Activated T-cell treated with anti-CD3 and anti-CD28 coated beads, Interleukin-2, amount 50 U/mL, for 24 hours (primary cell): ENCODE measurements at regions not wholly inside any gene's neighbourhood (a gene's known extent, or its start where the extent isn't known, plus 50 kb on each side); places are given as distances from the start of the nearest gene placed in this dataset.

Experiments
- DNase-seq: peaks from one replicate; pipeline ENCODE4 v3.0.0-alpha.2; 2020
- H3K27ac Mint-ChIP-seq: 2 replicates; pipeline ENCODE4 v1.8.0; 2020; ENCODE audit warnings: mild to moderate bottlenecking, mixed read lengths
- H3K27me3 Mint-ChIP-seq: 2 replicates; pipeline ENCODE4 v1.8.0; 2020; ENCODE audit warnings: mixed read lengths
- H3K36me3 Mint-ChIP-seq: 2 replicates; pipeline ENCODE4 v1.8.0; 2020; ENCODE audit warnings: low read depth, mixed read lengths
- H3K4me1 Mint-ChIP-seq: 2 replicates; pipeline ENCODE4 v1.8.0; 2020; ENCODE audit warnings: low read depth, mixed read lengths
- H3K4me3 Mint-ChIP-seq: 2 replicates; pipeline ENCODE4 v1.8.0; 2020; ENCODE audit warnings: mild to moderate bottlenecking, moderate library complexity, mixed read lengths
- H3K9me3 Mint-ChIP-seq: 2 replicates; pipeline ENCODE4 v1.8.0; 2020; ENCODE audit warnings: mixed read lengths

GRCh38 chr10:90975096-90975495 is 54.2 kb upstream of the ANKRD1 start:
- Mint-ChIP-seq H3K4me3 (no peak overlapping the region), H3K9me3 (no peaks in the 10 kb centered on the region), H3K27ac (no peak overlapping the region), H3K27me3 (peaks cover 6% of the 10 kb centered on the region), H3K36me3 (no peaks in the 10 kb centered on the region), H3K4me1 (no peaks in the 10 kb centered on the region)
- no peak for DNase-seq

GRCh38 chr10:90977162-90977854 is 56.4 kb upstream of the ANKRD1 start:
- peaks cover 3% of the 10 kb centered on the region for H3K27me3 Mint-ChIP-seq
- H3K27ac Mint-ChIP-seq: no peak overlapping the region
- H3K4me3 Mint-ChIP-seq: no peak overlapping the region
- no peaks in the 10 kb centered on the region for H3K36me3 Mint-ChIP-seq
- H3K9me3 Mint-ChIP-seq: no peaks in the 10 kb centered on the region
- DNase-seq: no peak
- no peaks in the 10 kb centered on the region for H3K4me1 Mint-ChIP-seq

DNA sequence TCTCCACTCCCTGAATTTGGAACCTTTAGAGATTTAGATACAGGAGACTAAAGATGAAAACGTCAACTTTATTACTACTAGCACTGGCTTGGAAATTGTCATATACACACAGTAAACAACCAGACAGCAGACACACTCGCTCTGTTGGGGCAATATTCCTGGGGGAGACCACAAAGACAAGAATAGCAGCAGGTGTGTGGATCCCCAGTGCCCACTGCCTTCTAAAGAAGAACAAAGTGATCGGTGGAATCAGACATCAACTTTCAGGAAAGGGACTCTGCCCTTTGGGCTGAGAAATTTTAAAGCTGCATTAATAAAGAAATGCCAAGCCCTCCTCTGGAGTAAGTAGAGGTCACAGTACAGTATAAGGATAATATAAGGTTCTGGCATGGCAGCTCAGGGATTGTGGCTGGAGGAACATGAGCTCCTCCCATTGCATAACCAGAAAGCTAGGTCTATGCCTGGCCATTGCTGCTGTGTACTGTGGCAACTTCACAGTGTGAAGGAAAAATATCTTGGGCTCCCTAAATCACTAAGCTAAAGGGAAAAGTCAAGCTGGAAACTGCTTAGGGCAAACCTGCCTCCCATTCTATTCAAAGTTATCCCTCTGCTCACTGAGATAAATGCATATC is 57.1 kb upstream of the ANKRD1 start:
- Mint-ChIP-seq H3K4me3 (no peak overlapping the region), H3K27ac (no peak overlapping the region), H3K36me3 (no peaks in the 10 kb centered on the region), H3K27me3 (peaks cover 3% of the 10 kb centered on the region), H3K9me3 (no peaks in the 10 kb centered on the region), H3K4me1 (no peaks in the 10 kb centered on the region)
- no peak for DNase-seq

DNA sequence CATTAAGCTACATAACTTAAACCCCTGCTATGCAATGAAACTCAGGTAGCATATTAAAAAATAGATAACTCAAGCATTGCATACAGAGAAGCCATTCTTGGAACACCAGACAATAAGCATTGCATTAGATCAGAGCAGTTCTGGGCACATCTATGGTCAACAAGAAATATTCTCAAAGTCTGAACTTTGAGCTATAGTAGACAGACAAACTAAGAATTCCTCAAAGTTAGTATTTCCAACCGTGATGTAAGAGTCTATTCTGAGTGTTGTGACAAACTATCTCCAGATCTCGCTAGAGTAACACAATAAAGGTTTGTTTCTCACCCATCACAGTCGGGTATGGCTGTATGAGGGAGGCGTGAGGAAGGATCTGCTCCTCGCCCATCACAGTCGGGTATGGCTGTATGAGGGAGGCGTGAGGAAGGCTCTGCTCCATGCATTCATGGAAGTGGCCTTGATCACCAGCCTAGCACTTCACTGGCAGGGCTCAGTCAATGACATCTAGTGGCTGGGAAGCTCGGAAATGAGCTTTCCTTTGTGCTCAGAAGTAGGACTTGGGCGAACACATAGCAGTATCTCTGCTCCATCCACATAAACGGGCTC is 61.6 kb upstream of the ANKRD1 start:
- DNase-seq: no peak
- no peaks in the 10 kb centered on the region for H3K27me3 Mint-ChIP-seq
- H3K27ac Mint-ChIP-seq: no peak overlapping the region
- H3K4me1 Mint-ChIP-seq: peaks cover 4% of the 10 kb centered on the region
- H3K4me3 Mint-ChIP-seq: no peak overlapping the region
- H3K9me3 Mint-ChIP-seq: no peaks in the 10 kb centered on the region
- H3K36me3 Mint-ChIP-seq: no peaks in the 10 kb centered on the region

- no peaks in the 10 kb centered on the region for H3K9me3 Mint-ChIP-seq
Measured at GRCh38 chr10:90983914-90984549, 63.1 kb upstream of the ANKRD1 start.

GRCh38 chr10:90984898-90985297 is 64.0 kb upstream of the ANKRD1 start:
- Mint-ChIP-seq H3K4me3 (no peak overlapping the region), H3K36me3 (no peaks in the 10 kb centered on the region), H3K27me3 (no peaks in the 10 kb centered on the region), H3K27ac (no peak overlapping the region), H3K4me1 (peaks cover 4% of the 10 kb centered on the region), H3K9me3 (no peaks in the 10 kb centered on the region)
- DNase-seq: no peak

More at GRCh38 chr10:90983914-90984549, 63.1 kb upstream of the ANKRD1 start:
- no peak for DNase-seq
- Mint-ChIP-seq H3K27me3 (no peaks in the 10 kb centered on the region), H3K4me1 (peaks cover 4% of the 10 kb centered on the region), H3K4me3 (no peak overlapping the region), H3K36me3 (no peaks in the 10 kb centered on the region), H3K27ac (no peak overlapping the region)

- peaks cover 4% of the 10 kb centered on the region for H3K4me1 Mint-ChIP-seq
- no peak for DNase-seq
- no peaks in the 10 kb centered on the region for H3K9me3 Mint-ChIP-seq
- no peaks in the 10 kb centered on the region for H3K36me3 Mint-ChIP-seq
- H3K27ac Mint-ChIP-seq: no peak overlapping the region
- no peak overlapping the region for H3K4me3 Mint-ChIP-seq
- H3K27me3 Mint-ChIP-seq: no peaks in the 10 kb centered on the region
Measured at GRCh38 chr10:90985321-90985933, 64.5 kb upstream of the ANKRD1 start.

DNA sequence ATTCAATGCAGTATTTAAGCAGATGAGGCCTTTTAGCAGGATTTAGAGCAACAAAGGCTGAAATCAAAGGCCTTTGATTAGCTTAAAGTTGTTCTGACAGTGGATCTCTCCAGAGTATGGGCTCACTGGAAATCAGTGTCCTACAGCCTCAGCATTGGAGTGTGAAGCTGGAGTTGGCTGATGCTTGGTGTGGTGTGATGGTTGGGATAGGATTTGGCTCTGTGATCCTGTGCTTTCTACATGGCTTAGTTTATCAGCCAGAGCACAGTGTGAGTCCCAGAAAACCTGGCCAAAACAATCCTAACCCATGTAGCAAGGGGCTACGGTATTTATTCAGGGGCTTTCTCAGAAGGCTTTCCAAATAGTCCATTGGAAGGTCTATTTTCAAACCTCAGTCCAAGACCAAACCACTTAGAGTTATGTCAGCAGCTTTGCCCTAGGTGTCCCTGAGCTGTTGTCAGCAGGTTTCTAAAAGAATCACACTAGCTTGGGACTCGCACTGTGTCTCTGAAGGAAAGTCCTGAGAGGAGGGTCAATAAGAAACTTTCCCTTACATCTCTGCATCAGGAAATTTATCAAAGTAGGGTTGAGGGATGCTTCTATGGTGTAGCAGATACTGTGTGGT is 65.4 kb upstream of the ANKRD1 start:
- no peaks in the 10 kb centered on the region for H3K27me3 Mint-ChIP-seq
- no peak overlapping the region for H3K4me3 Mint-ChIP-seq
- no peak overlapping the region for H3K27ac Mint-ChIP-seq
- peaks cover 4% of the 10 kb centered on the region for H3K4me1 Mint-ChIP-seq
- H3K36me3 Mint-ChIP-seq: no peaks in the 10 kb centered on the region
- DNase-seq: no peak
- H3K9me3 Mint-ChIP-seq: no peaks in the 10 kb centered on the region

DNA sequence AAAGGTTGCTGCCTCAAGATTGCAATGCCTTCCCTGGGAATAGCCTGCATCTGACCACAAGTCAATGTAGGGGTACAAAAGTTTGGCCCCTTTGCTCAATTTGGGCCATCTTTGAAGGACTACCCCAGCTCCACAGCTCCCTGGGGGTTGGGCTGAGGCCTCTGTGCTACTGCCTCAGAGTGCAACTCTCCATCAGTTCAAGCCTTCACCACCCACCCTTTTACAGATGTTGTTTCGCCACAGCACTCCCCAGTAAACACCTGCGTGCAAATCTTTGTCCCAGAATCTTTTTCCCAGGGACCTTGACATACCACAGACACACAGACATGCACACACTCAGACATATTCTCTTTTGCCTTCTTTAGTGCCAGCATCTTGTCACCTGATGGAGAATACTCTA is 66.0 kb upstream of the ANKRD1 start:
- Mint-ChIP-seq H3K4me3 (no peak overlapping the region), H3K36me3 (no peaks in the 10 kb centered on the region), H3K4me1 (peaks cover 4% of the 10 kb centered on the region), H3K27ac (no peak overlapping the region), H3K27me3 (no peaks in the 10 kb centered on the region), H3K9me3 (no peaks in the 10 kb centered on the region)
- no peak for DNase-seq

GRCh38 chr10:90987383-90987782 is 66.5 kb upstream of the ANKRD1 start:
- H3K4me1 Mint-ChIP-seq: peaks cover 4% of the 10 kb centered on the region
- no peak overlapping the region for H3K4me3 Mint-ChIP-seq
- no peaks in the 10 kb centered on the region for H3K27me3 Mint-ChIP-seq
- H3K36me3 Mint-ChIP-seq: no peaks in the 10 kb centered on the region
- DNase-seq: no peak
- no peaks in the 10 kb centered on the region for H3K9me3 Mint-ChIP-seq
- H3K27ac Mint-ChIP-seq: no peak overlapping the region

GRCh38 chr10:90988024-90988423 is 67.1 kb upstream of the ANKRD1 start:
- H3K4me1 Mint-ChIP-seq: peaks cover 5% of the 10 kb centered on the region
- no peak for DNase-seq

GRCh38 chr10:90988802-90989201 is 67.9 kb upstream of the ANKRD1 start:
- Mint-ChIP-seq H3K4me3 (no peak overlapping the region), H3K4me1 (peaks cover 9% of the 10 kb centered on the region), H3K27me3 (no peaks in the 10 kb centered on the region), H3K27ac (no peak overlapping the region), H3K36me3 (no peaks in the 10 kb centered on the region), H3K9me3 (no peaks in the 10 kb centered on the region)
- no peak for DNase-seq

More at GRCh38 chr10:90988024-90988423, 67.1 kb upstream of the ANKRD1 start:
- Mint-ChIP-seq H3K27me3 (no peaks in the 10 kb centered on the region), H3K4me3 (no peak overlapping the region), H3K27ac (no peak overlapping the region), H3K36me3 (no peaks in the 10 kb centered on the region), H3K9me3 (no peaks in the 10 kb centered on the region)

DNA sequence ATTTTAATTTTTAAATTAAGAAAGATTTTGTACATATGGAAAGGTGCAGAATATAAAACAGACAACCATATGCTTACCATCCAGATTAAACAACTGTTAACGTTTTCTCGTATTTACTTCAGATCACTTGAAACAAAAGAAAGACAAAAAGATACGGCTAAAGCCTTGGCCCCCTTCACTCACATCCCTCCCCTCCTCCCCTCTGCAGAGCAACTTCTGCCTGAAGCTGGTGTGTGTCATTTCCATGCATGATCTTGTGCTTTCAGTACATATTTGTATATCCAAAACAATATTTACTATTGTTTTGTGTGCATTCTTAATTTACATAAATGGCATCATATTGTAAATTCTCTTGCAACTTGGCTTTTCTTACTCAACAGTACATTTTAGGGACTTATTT is 68.5 kb upstream of the ANKRD1 start:
- H3K4me3 Mint-ChIP-seq: no peak overlapping the region
- H3K9me3 Mint-ChIP-seq: no peaks in the 10 kb centered on the region
- H3K27me3 Mint-ChIP-seq: peaks cover 2% of the 10 kb centered on the region
- H3K4me1 Mint-ChIP-seq: peaks cover 7% of the 10 kb centered on the region
- no peaks in the 10 kb centered on the region for H3K36me3 Mint-ChIP-seq
- no peak overlapping the region for H3K27ac Mint-ChIP-seq
- DNase-seq: no peak

DNA sequence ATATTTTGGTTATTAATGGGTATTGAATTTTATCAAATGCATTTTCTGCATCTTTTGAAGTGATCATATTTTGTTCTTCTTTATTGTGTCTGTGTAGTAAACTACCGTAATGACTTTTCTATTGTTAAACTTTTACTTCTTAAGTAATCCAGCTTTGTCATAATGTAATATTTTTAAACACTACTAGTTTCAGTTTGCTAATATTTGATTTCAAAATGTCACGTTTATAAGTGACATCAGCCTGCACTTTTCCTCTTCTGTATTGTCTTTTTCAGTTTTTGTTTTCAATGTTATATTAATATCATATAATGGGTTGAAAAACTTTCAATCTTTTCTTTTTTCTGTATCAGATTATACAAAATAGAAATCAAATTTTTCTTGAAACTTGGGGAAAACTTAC is 71.6 kb upstream of the ANKRD1 start:
- Mint-ChIP-seq H3K4me1 (peaks cover 7% of the 10 kb centered on the region), H3K27ac (no peak overlapping the region), H3K4me3 (no peak overlapping the region), H3K36me3 (no peaks in the 10 kb centered on the region), H3K9me3 (no peaks in the 10 kb centered on the region), H3K27me3 (peaks cover 10% of the 10 kb centered on the region)
- DNase-seq: no peak
